ENCODE measurements at regions not wholly inside any gene's neighbourhood (a gene's known extent, or its start where the extent isn't known, plus 50 kb on each side); places are given as distances from the start of the nearest gene placed in this dataset.

DNA sequence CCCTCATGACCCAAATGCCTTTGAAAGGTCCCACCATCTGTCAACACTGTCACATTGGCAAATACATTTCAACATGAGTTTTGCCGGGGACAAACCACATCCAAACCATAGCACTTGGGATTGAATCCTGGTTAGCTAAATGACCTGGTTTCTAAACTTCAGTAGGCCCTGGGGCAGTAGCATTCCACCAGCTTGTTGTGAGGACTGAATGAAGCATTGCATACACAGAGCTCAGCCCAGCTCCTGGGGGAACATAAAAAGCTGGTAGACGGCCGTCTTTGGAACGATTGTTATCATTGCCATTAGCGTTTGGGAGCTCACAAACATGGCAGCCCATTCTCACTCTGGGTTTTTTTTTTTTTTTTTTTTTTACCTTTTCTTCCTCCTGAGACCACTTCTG lies 57.5 kb upstream of the CXCR4 start:
- no peak for DNase-seq (ENCODE audit: insufficient read length, low spot score)
- no peak for FAIRE-seq
- TF ChIP-seq, protein P1, sequence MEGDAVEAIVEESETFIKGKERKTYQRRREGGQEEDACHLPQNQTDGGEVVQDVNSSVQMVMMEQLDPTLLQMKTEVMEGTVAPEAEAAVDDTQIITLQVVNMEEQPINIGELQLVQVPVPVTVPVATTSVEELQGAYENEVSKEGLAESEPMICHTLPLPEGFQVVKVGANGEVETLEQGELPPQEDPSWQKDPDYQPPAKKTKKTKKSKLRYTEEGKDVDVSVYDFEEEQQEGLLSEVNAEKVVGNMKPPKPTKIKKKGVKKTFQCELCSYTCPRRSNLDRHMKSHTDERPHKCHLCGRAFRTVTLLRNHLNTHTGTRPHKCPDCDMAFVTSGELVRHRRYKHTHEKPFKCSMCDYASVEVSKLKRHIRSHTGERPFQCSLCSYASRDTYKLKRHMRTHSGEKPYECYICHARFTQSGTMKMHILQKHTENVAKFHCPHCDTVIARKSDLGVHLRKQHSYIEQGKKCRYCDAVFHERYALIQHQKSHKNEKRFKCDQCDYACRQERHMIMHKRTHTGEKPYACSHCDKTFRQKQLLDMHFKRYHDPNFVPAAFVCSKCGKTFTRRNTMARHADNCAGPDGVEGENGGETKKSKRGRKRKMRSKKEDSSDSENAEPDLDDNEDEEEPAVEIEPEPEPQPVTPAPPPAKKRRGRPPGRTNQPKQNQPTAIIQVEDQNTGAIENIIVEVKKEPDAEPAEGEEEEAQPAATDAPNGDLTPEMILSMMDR (IDR thresholded peaks at IDR 0.05; ENCODE audit: insufficient read depth, missing control alignments): no peak

DNA sequence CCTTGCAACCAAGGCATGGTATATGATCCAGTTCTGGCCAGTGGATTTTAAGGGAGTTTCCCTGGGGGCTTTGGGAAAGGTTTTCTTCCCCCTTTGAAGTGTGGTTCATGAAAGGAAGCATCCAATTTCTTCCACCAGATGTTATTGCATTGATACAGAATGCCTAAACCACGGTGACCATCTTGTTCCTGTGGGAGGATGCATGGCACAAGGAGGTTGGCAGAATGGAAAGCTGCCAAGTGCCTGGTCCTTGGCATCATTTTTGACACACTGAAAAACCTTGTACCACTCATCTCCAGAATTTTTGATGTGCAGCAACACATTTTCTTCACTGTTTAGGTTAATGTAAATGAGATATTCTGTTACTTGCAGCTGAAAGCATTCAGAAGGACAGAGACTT lies 55.2 kb upstream of the CXCR4 start:
- FAIRE-seq (no peak), DNase-seq (ENCODE audit: insufficient read length, low spot score) (no peak)

DNA sequence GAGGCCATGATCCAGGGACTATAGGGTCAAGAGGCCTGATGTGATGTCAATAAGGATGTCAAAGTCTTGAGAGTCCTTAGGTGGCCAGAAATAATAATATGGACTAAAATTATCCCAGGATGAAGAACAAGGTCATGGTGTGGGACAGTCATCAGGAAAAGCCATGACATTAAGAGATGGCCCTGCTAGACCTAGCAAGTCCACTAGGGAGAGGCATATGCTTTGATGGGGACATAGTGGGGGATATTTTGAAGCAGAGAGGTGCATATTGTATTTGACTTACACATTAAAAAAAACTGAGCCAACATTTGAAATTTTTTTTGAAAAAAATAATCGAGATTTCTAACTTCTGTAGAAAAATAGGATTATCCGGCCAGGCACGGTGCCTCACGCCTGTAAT lies 53.3 kb upstream of the CXCR4 start:
- TF ChIP-seq, protein P1 (IDR thresholded peaks at IDR 0.05; ENCODE audit: insufficient read depth, missing control alignments): no peak
- no peak for FAIRE-seq
- DNase-seq (ENCODE audit: insufficient read length, low spot score): no peak

More for the DNA sequence above, 55.2 kb upstream of the CXCR4 start:
- TF ChIP-seq, protein P1 (IDR thresholded peaks at IDR 0.05; ENCODE audit: insufficient read depth, missing control alignments): no peak

DNA sequence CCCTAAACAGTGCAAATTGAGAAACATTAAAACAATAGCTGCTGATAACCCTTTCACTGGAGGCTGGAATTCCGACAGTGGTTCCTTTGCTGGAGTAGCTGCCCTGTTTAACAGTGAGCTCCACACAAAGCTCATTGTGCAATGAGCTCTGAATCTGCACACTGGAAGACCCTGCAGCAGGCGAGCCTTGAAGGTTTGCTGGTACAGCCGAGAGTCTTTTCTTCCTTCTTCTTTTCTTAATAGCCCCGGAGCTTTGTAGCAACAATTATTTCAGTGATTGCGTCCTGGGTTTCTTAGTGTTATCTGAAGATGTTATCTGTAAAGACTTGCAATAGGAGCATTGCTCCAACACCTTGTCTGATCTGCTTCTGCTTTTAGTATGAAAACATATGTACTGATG lies 50.8 kb upstream of the CXCR4 start:
- no peak for FAIRE-seq
- DNase-seq (ENCODE audit: insufficient read length, low spot score): no peak

DNA sequence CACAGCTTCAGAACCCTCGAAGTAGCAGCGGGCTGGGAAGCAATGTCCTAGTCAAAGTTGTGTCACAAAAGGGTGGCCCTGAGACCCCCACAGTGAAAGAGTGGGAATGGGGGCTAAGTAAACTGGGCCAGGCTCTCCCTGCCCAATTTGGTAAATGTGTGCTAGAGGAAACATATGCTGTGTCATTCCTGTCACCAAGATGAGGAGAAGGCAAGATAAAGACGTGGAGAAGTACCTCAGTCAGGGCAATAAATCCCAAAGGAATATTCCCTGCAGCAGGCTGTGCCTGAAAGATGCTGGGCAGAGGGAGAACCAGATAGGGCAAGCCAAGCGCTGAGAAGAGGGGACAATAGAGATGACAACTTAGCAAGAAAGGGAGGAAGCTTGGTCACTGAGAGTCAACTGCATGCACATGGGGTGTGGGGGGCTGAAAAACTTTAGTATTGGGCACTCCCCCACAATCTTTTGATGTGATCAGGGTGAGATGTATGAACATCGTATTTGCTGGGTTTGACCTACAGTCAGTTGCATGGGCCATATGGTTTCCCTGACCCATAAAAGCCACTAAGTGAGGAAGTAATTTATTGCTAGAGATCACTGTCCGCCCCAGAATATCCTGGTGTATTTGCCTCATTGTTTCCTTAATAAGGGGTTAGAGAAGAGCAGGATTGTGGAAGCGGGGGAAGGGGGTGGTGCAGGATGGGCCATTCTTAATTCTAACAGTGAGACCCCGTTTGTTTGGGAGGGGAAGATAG lies 49.9 kb upstream of the CXCR4 start:
- TF ChIP-seq, protein P1 (IDR thresholded peaks at IDR 0.05; ENCODE audit: insufficient read depth, missing control alignments): no peak
- FAIRE-seq: no peak
- no peak for DNase-seq (ENCODE audit: insufficient read length, low spot score)

More for the DNA sequence above, 50.8 kb upstream of the CXCR4 start:
- TF ChIP-seq, protein P1 (IDR thresholded peaks at IDR 0.05; ENCODE audit: insufficient read depth, missing control alignments): no peak
